CD8-positive, alpha-beta memory T cell (primary cell): ENCODE measurements at regions not wholly inside any gene's neighbourhood (a gene's known extent, or its start where the extent isn't known, plus 50 kb on each side); places are given as distances from the start of the nearest gene placed in this dataset.

Experiments used
- CTCF ChIA-PET: fragments of 350-600 bp; sonication (Branson Sonifier 250); formaldehyde crosslinking; loops from one replicate; lab custom pipeline; 2021; ENCODE audit warnings: antibody characterized with exemption; lab: Charles Lee
- POLR2A ChIA-PET: fragments of 350-600 bp; sonication (Branson Sonifier 250); formaldehyde crosslinking; loops from one replicate; lab custom pipeline; 2021; ENCODE audit warnings: antibody characterized with exemption; lab: Charles Lee
- DNase-seq, 5 donors: peaks; one replicate each; pipeline versions ENCODE4 v3.0.0 to v3.0.0-alpha.2; 2020 to 2022; ENCODE audit warnings: mixed read lengths in 1 of 5
- H3K27ac ChIP-seq: one replicate; pipeline ENCODE4 v1.7.0; 2013; ENCODE audit warnings: low read depth, mild to moderate bottlenecking, low read length, moderate library complexity
- H3K27me3 ChIP-seq: 2 replicates; pipeline ENCODE4 v1.7.0; 2013; ENCODE audit warnings: low read length, mild to moderate bottlenecking; ENCODE audit not compliant: insufficient read depth, poor library complexity, severe bottlenecking
- H3K36me3 ChIP-seq: 2 replicates; pipeline ENCODE4 v1.7.0; 2013; ENCODE audit warnings: mild to moderate bottlenecking, low read length, moderate library complexity; ENCODE audit not compliant: insufficient read depth
- H3K4me1 ChIP-seq: 2 replicates; pipeline ENCODE4 v1.7.0; 2013; ENCODE audit warnings: mild to moderate bottlenecking, low read length, moderate library complexity; ENCODE audit not compliant: insufficient read depth
- H3K4me3 ChIP-seq: 2 replicates; pipeline ENCODE4 v1.7.0; 2013; ENCODE audit warnings: mild to moderate bottlenecking, low read length
- H3K9me3 ChIP-seq: 2 replicates; pipeline ENCODE4 v1.7.0; 2013; ENCODE audit warnings: mild to moderate bottlenecking, low read length
- H3K27ac Mint-ChIP-seq, 8 donors: one replicate each; pipeline ENCODE4 v1.8.0; 2020 to 2021; ENCODE audit warnings: mixed read lengths in 8 of 8, mild to moderate bottlenecking in 6 of 8, inconsistent platforms in 3 of 8, moderate library complexity in 3 of 8
- H3K27me3 Mint-ChIP-seq, 2 donors: one replicate each; pipeline ENCODE4 v1.8.0; 2020 to 2021; ENCODE audit warnings: mixed read lengths in 2 of 2, mild to moderate bottlenecking in 1 of 2, moderate library complexity in 1 of 2
- H3K36me3 Mint-ChIP-seq, 3 donors: one replicate each; pipeline ENCODE4 v1.8.0; 2020 to 2021; ENCODE audit warnings: mixed read lengths in 3 of 3, inconsistent platforms in 1 of 3, mild to moderate bottlenecking in 1 of 3
- H3K4me1 Mint-ChIP-seq, 3 donors: one replicate each; pipeline ENCODE4 v1.8.0; 2020 to 2021; ENCODE audit warnings: mixed read lengths in 3 of 3, inconsistent platforms in 1 of 3, mild to moderate bottlenecking in 1 of 3
- H3K4me3 Mint-ChIP-seq, 7 donors: one replicate each; pipeline ENCODE4 v1.8.0; 2020 to 2021; ENCODE audit warnings: mixed read lengths in 7 of 7, mild to moderate bottlenecking in 6 of 7, moderate library complexity in 4 of 7, inconsistent platforms in 2 of 7
- H3K9me3 Mint-ChIP-seq, 5 donors: one replicate each; pipeline ENCODE4 v1.8.0; 2020 to 2022; ENCODE audit warnings: mixed read lengths in 5 of 5, mild to moderate bottlenecking in 3 of 5, moderate library complexity in 2 of 5, inconsistent platforms in 1 of 5

DNA sequence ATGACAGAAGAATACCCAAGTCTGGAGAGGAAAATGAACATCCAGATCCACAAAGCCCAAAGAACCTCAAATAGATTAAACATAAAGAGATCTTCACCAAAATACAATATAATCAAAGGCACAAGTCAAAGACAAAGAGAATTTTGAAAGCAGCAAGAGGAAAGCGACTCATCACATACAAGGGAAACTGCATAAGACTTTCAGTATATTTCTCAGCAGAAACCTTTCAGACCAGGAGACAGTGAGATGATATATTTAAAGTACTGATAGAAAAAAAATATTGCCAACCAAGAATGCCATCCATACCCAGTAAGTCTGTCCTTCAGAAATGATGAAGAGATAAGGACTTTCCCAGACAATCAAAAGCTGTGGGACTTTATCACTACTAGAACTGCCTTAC lies 81.5 kb upstream of the GALNT17 start:
- H3K27ac Mint-ChIP-seq: no peak overlapping the region
- Histone ChIP-seq H3K9me3 (no peaks in the 10 kb centered on the region), H3K4me3 (no peak overlapping the region), H3K27ac (no peak overlapping the region), H3K36me3 (no peaks in the 10 kb centered on the region), H3K4me1 (no peaks in the 10 kb centered on the region), H3K27me3 (no peaks in the 10 kb centered on the region)
- no peaks in the 10 kb centered on the region for H3K4me1 Mint-ChIP-seq
- ChIA-PET CTCF (no interaction called here), POLR2A (no interaction called here)
- peaks cover 0 to 1% of the 10 kb centered on the region in 2 donors for H3K27me3 Mint-ChIP-seq
- H3K9me3 Mint-ChIP-seq: peaks cover 20 to 32% (median 30%) of the 10 kb centered on the region in 5 donors
- H3K4me3 Mint-ChIP-seq: no peak overlapping the region
- no peaks in the 10 kb centered on the region for H3K36me3 Mint-ChIP-seq
- no peak for DNase-seq

GRCh38 chr7:71055504-71055903 lies 76.4 kb upstream of the GALNT17 start:
- no peaks in the 10 kb centered on the region for H3K4me1 Mint-ChIP-seq
- H3K27ac Mint-ChIP-seq: no peak overlapping the region
- Histone ChIP-seq H3K4me1 (no peaks in the 10 kb centered on the region), H3K36me3 (no peaks in the 10 kb centered on the region), H3K27ac (no peak overlapping the region), H3K27me3 (no peaks in the 10 kb centered on the region), H3K4me3 (no peak overlapping the region), H3K9me3 (no peaks in the 10 kb centered on the region)
- peaks cover 0 to 1% of the 10 kb centered on the region in 2 donors for H3K27me3 Mint-ChIP-seq
- H3K4me3 Mint-ChIP-seq: no peak overlapping the region
- H3K9me3 Mint-ChIP-seq: peaks cover 9 to 26% (median 19%) of the 10 kb centered on the region in 5 donors
- CTCF ChIA-PET: no interaction called here
- POLR2A ChIA-PET: no interaction called here
- DNase-seq: no peak
- no peaks in the 10 kb centered on the region for H3K36me3 Mint-ChIP-seq

DNA sequence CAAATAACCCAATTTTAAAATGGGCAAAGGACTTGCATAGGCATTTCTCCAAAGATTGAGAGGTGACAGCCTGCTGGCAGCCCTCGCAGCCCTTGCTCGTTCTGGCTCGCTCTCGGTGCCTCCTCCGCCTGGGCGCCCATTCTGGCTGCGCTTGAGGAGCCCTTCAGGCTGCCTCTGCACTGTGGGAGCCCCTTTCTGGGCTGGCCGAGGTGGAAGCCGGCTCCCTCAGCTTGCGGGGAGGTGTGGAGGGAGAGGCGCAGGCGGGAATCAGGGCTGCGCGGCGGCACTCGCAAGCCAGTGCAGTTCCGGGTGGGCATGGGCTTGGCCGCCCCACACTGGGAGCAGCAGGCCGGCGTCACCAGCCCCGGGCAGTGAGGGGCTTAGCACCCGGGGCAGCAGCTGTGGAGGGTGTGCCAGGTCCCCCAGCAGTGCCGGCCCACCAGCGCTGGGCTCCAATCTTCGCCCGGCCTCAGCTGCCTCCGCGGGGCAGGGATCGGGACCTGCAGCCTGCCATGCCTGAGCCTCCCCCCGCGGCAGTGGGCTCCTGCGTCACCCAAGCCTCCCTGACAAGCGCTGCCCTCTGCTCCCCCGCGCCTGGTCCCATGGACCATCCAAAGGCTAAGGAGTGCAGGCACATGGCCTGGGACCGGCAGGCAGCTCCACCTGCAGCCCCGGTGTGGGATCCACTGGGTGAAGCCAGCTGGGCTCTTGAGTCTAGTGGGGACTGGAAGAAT lies 54.0 kb upstream of the GALNT17 start:
- Histone ChIP-seq H3K36me3 (no peaks in the 10 kb centered on the region), H3K27ac (no peak overlapping the region), H3K4me3 (no peak overlapping the region), H3K27me3 (no peaks in the 10 kb centered on the region), H3K9me3 (no peaks in the 10 kb centered on the region), H3K4me1 (no peaks in the 10 kb centered on the region)
- Mint-ChIP-seq H3K36me3 (no peaks in the 10 kb centered on the region), H3K27ac (no peak overlapping the region), H3K9me3 (peaks cover 22 to 31% (median 26%) of the 10 kb centered on the region in 5 donors), H3K4me1 (no peaks in the 10 kb centered on the region), H3K27me3 (no peaks in the 10 kb centered on the region), H3K4me3 (no peak overlapping the region)
- DNase-seq: no peak
- ChIA-PET POLR2A (no interaction called here), CTCF (no interaction called here)
